Endothelial cell (in vitro differentiated cells): ENCODE measurements at regions not wholly inside any gene's neighbourhood (a gene's known extent, or its start where the extent isn't known, plus 50 kb on each side); places are given as distances from the start of the nearest gene placed in this dataset.

Experiments
- DNase-seq: peaks from one replicate; pipeline ENCODE4 v3.0.0; 2021; ENCODE audit warnings: low spot score
- H3K27ac Mint-ChIP-seq: one replicate; pipeline ENCODE4 v1.8.0; 2021; ENCODE audit warnings: mixed read lengths, inconsistent platforms; ENCODE audit not compliant: unreplicated experiment
- H3K27me3 Mint-ChIP-seq: one replicate; pipeline ENCODE4 v1.8.0; 2021; ENCODE audit warnings: mild to moderate bottlenecking, moderate library complexity, mixed read lengths, inconsistent platforms; ENCODE audit not compliant: unreplicated experiment
- H3K36me3 Mint-ChIP-seq: one replicate; pipeline ENCODE4 v1.8.0; 2021; ENCODE audit warnings: mild to moderate bottlenecking, low read depth, mixed read lengths, inconsistent platforms; ENCODE audit not compliant: unreplicated experiment
- H3K4me1 Mint-ChIP-seq: one replicate; pipeline ENCODE4 v1.8.0; 2021; ENCODE audit warnings: mild to moderate bottlenecking, mixed read lengths, inconsistent platforms; ENCODE audit not compliant: unreplicated experiment
- H3K4me3 Mint-ChIP-seq: one replicate; pipeline ENCODE4 v1.8.0; 2021; ENCODE audit warnings: mild to moderate bottlenecking, mixed read lengths, inconsistent platforms; ENCODE audit not compliant: unreplicated experiment
- H3K9me3 Mint-ChIP-seq: one replicate; pipeline ENCODE4 v1.8.0; 2021; ENCODE audit warnings: mixed read lengths, inconsistent platforms; ENCODE audit not compliant: unreplicated experiment
- TF ChIP-seq, protein P1 (sequence below): fragments of 200-600 bp; sonication (generic); IDR thresholded peaks from one replicate; pipeline ENCODE4 v1.5.0; 2021; ENCODE audit warnings: antibody characterized with exemption; ENCODE audit not compliant: unreplicated experiment

- DNase-seq: no peak
- H3K27me3 Mint-ChIP-seq: peaks cover 2% of the 10 kb centered on the region
- TF ChIP-seq, protein P1, sequence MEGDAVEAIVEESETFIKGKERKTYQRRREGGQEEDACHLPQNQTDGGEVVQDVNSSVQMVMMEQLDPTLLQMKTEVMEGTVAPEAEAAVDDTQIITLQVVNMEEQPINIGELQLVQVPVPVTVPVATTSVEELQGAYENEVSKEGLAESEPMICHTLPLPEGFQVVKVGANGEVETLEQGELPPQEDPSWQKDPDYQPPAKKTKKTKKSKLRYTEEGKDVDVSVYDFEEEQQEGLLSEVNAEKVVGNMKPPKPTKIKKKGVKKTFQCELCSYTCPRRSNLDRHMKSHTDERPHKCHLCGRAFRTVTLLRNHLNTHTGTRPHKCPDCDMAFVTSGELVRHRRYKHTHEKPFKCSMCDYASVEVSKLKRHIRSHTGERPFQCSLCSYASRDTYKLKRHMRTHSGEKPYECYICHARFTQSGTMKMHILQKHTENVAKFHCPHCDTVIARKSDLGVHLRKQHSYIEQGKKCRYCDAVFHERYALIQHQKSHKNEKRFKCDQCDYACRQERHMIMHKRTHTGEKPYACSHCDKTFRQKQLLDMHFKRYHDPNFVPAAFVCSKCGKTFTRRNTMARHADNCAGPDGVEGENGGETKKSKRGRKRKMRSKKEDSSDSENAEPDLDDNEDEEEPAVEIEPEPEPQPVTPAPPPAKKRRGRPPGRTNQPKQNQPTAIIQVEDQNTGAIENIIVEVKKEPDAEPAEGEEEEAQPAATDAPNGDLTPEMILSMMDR: no peak
- no peaks in the 10 kb centered on the region for H3K4me1 Mint-ChIP-seq
- H3K9me3 Mint-ChIP-seq: no peaks in the 10 kb centered on the region
- no peak overlapping the region for H3K4me3 Mint-ChIP-seq
- no peak overlapping the region for H3K27ac Mint-ChIP-seq
- H3K36me3 Mint-ChIP-seq: no peaks in the 10 kb centered on the region
These were observed 178.3 kb upstream of the FOXA2 start for GRCh38 chr20:22762576-22763256.

GRCh38 chr20:22763257-22763906 is 179.0 kb upstream of the FOXA2 start:
- H3K4me1 Mint-ChIP-seq: no peaks in the 10 kb centered on the region
- H3K27ac Mint-ChIP-seq: no peak overlapping the region
- H3K4me3 Mint-ChIP-seq: no peak overlapping the region
- DNase-seq: no peak
- peaks cover 2% of the 10 kb centered on the region for H3K27me3 Mint-ChIP-seq
- TF ChIP-seq, protein P1: no peak
- H3K9me3 Mint-ChIP-seq: no peaks in the 10 kb centered on the region
- H3K36me3 Mint-ChIP-seq: no peaks in the 10 kb centered on the region

DNA sequence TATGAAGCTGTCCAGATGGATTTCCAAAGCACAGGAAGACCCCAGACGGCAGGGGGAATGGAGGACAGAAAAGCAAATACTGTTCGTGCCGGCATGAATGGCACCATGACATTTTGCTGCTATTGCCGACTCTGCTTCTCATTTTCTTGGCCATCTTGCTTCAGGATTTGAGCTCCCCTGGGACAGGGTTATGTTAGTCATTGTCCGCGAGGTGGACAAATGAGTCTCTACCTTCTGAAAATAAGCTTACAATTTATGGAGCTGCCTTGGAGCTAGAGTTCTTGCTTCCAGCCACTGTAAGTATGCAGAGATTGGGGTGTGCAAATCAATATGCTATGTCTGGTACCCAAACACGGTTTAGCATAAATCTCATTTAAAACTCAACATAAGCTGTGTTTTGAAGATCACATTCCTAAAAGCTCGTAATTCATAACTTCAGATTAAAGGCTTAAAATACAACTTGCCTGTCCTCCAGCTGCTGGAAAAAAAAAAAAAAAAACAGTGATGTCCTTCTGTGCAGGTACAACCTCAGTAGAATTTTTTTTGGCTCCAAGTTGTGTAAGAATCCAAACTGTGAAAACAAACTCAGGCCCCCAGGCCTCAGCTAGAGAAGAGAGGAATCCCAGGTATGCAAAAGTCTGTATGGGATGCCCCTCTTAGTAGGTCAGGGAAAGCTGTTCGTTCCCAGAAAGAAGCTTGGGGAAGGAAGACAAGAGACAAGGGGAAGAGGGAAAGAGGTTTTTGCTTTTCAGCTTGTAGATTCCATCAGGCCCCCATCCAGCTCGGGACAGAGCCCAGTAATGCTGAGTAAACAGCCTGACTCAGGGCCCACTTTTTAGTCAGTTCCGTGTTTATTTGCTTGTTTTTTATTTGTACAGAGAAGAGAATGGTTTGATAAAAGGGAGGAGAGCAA is 184.2 kb upstream of the FOXA2 start:
- Mint-ChIP-seq H3K27ac (no peak overlapping the region), H3K4me3 (no peak overlapping the region), H3K36me3 (no peaks in the 10 kb centered on the region), H3K27me3 (peaks cover 2% of the 10 kb centered on the region), H3K9me3 (no peaks in the 10 kb centered on the region), H3K4me1 (peaks cover 17% of the 10 kb centered on the region)
- TF ChIP-seq, protein P1: no peak
- no peak for DNase-seq

DNA sequence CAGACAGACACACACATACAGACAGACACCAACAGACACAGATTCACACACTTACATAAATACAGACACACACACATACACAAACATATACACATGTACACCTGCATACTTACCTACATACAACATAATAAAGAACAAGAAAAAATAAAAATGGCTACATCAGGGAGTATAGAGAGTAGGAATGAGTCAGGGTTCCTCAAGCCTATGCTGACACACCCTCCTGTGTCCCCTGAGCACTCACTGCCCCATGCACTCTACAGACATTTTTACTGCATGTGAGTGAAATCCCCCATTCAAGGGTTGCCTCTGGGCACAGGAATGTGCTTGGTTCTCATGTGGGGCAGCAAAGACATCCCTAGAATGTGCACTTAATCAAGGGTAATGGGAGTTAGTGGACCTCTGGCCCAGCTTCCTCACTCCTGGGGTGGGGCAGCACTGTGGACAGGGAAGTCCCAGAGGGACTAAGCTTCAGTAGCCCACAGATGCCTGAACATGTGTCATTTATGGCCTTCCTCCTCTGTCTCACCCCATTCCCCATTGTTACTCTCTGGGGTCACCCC is 185.9 kb upstream of the FOXA2 start:
- DNase-seq: no peak
- Mint-ChIP-seq H3K27me3 (peaks cover 2% of the 10 kb centered on the region), H3K9me3 (no peaks in the 10 kb centered on the region), H3K36me3 (no peaks in the 10 kb centered on the region), H3K4me3 (no peak overlapping the region), H3K27ac (no peak overlapping the region), H3K4me1 (peaks cover 32% of the 10 kb centered on the region)
- TF ChIP-seq, protein P1: no peak
